ENCODE measurements at regions not wholly inside any gene's neighbourhood (a gene's known extent, or its start where the extent isn't known, plus 50 kb on each side); places are given as distances from the start of the nearest gene placed in this dataset.

GRCh38 chr1:58361134-58361533 is 185.4 kb downstream of the OMA1 start:
- ATAC-seq (ENCODE audit: insufficient number of reproducible peaks, low FRiP score, low read depth) (no peak), DNase-seq (ENCODE audit: low spot score) (no peak)
- Histone ChIP-seq H3K27me3 (replicated peaks; ENCODE audit: insufficient read depth) (no peaks in the 10 kb centered on the region), H3K9me3 (no peaks in the 10 kb centered on the region), H3K4me3 (no peak overlapping the region), H3K36me3 (no peaks in the 10 kb centered on the region), H3K27ac (no peak overlapping the region), H3K4me1 (ENCODE audit: control insufficient read depth in 1 of 2, low read depth in 2 of 2) (no peaks in the 10 kb centered on the region)
- no peak for TF ChIP-seq CTCF (IDR thresholded peaks at IDR 0.05)

DNA sequence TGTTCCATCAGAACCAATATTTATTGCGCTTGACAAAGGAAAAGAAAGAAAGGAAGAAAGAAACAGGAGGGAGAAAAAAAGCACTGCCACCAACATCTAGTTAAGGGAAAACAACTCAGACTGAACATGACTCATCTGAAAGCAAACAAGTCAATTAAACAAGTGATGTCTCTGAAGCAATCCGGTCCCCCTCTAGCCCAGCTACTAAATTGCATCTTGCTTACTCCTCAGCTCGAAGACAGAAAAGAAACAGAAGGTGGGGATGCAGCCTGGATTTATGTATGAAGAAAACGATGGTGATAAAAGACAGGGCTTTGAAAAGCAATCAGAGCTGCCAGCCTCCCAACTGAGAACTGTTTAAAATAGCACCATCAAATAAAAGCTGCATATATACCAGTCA is 188.2 kb downstream of the OMA1 start:
- H3K27ac ChIP-seq, result no peak overlapping the region
- H3K9me3 ChIP-seq, result no peaks in the 10 kb centered on the region
- H3K27me3 ChIP-seq (replicated peaks; ENCODE audit: insufficient read depth), result no peaks in the 10 kb centered on the region
- no peak for DNase-seq (ENCODE audit: low spot score)
- no peaks in the 10 kb centered on the region for H3K36me3 ChIP-seq
- no peak for TF ChIP-seq CTCF (IDR thresholded peaks at IDR 0.05)
- H3K4me1 ChIP-seq (ENCODE audit: control insufficient read depth in 1 of 2, low read depth in 2 of 2), result no peaks in the 10 kb centered on the region
- H3K4me3 ChIP-seq, result no peak overlapping the region
- ATAC-seq (ENCODE audit: insufficient number of reproducible peaks, low FRiP score, low read depth), result no peak

- ATAC-seq (ENCODE audit: insufficient number of reproducible peaks, low FRiP score, low read depth) (no peak), DNase-seq (ENCODE audit: low spot score) (no peak)
- Histone ChIP-seq H3K9me3 (no peaks in the 10 kb centered on the region), H3K36me3 (no peaks in the 10 kb centered on the region), H3K4me3 (no peak overlapping the region), H3K27me3 (replicated peaks; ENCODE audit: insufficient read depth) (no peaks in the 10 kb centered on the region), H3K4me1 (ENCODE audit: control insufficient read depth in 1 of 2, low read depth in 2 of 2) (no peaks in the 10 kb centered on the region), H3K27ac (no peak overlapping the region)
- no peak for TF ChIP-seq CTCF (IDR thresholded peaks at IDR 0.05)
Observed at GRCh38 chr1:58356402-58356801, 190.1 kb downstream of the OMA1 start.

DNA sequence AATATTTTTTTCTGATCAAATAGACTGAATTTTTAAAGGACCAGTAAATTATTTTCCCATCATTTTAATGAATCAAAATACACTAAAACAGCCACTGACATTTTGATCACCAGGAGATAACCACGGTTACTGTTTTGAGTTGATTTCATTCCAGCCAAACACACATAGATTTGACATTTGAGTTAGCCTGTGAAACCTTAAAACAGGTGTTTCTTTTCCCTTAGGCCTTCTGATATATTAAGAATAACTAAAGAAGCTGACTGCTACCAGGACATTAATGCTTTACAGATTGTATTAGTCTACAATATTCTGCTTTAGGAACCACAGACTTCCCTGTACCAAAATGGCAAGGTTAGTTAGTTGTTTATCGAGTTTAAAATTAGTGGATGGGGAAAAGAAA is 193.4 kb downstream of the OMA1 start:
- Histone ChIP-seq H3K36me3 (no peaks in the 10 kb centered on the region), H3K4me3 (no peak overlapping the region), H3K27ac (no peak overlapping the region), H3K9me3 (no peaks in the 10 kb centered on the region), H3K4me1 (ENCODE audit: control insufficient read depth in 1 of 2, low read depth in 2 of 2) (no peaks in the 10 kb centered on the region), H3K27me3 (replicated peaks; ENCODE audit: insufficient read depth) (no peaks in the 10 kb centered on the region)
- no peak for ATAC-seq (ENCODE audit: insufficient number of reproducible peaks, low FRiP score, low read depth)
- TF ChIP-seq CTCF (IDR thresholded peaks at IDR 0.05), result no peak
- no peak for DNase-seq (ENCODE audit: low spot score)

DNA sequence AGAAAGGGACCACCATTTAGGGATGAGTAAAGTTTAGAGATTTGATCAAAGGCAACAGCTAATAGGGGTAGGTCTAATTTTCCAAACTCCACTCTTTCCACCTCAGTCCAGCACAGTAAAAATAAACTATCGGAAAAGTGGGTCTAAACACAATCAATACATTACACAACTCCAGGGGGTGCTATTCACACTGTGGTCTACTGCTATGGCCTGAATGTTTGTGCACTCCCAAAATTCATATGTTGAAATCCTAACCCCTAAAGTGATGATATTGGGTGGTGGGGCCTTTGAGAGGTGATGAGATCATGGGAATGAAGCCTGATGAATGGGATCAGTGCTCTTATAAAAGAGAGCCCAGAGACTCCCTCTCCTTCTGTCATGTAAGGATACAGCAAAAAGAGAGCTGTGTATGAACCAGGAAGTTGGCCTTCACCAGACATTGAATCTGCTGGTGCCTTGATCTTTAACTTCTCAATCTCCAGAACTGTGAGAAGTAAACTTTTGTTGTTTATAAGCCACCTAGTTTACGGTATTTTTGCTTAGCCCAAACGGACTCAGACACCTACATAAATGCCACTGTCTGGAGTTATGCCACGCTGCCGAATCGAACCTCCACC is 193.9 kb downstream of the OMA1 start:
- no peak for TF ChIP-seq CTCF (IDR thresholded peaks at IDR 0.05)
- Histone ChIP-seq H3K9me3 (no peaks in the 10 kb centered on the region), H3K27me3 (replicated peaks; ENCODE audit: insufficient read depth) (no peaks in the 10 kb centered on the region), H3K36me3 (no peaks in the 10 kb centered on the region), H3K4me3 (no peak overlapping the region), H3K4me1 (ENCODE audit: control insufficient read depth in 1 of 2, low read depth in 2 of 2) (no peaks in the 10 kb centered on the region), H3K27ac (no peak overlapping the region)
- ATAC-seq (ENCODE audit: insufficient number of reproducible peaks, low FRiP score, low read depth), result no peak
- DNase-seq (ENCODE audit: low spot score), result no peak

All from thoracic aorta (tissue), 2 donors.